ENCODE measurements at regions not wholly inside any gene's neighbourhood (a gene's known extent, or its start where the extent isn't known, plus 50 kb on each side); places are given as distances from the start of the nearest gene placed in this dataset.

GRCh38 chr2:34030273-34030672, 431.2 kb upstream of the FAM98A start:
- H3K4me1 ChIP-seq (ENCODE audit: insufficient read depth, low read length), result no peaks in the 10 kb centered on the region
- H3K9ac ChIP-seq (ENCODE audit: low read depth, low read length), result no peak overlapping the region
- H3K27me3 ChIP-seq (ENCODE audit: insufficient read depth, low read length), result no peaks in the 10 kb centered on the region
- H3K27ac ChIP-seq (ENCODE audit: low read length), result no peak overlapping the region
- no peak overlapping the region for H3K4me3 ChIP-seq (ENCODE audit: low read length)
- no peaks in the 10 kb centered on the region for H3K36me3 ChIP-seq (ENCODE audit: insufficient read depth, low read depth, low read length)
- H3K9me3 ChIP-seq (ENCODE audit: insufficient read depth, low read depth, low read length), result no peaks in the 10 kb centered on the region; the same call in 1 of the 2 replicates

GRCh38 chr2:34029073-34029472, 430.0 kb upstream of the FAM98A start:
- no peak overlapping the region for H3K27ac ChIP-seq (ENCODE audit: low read length)
- no peak overlapping the region for H3K9ac ChIP-seq (ENCODE audit: low read depth, low read length)
- no peaks in the 10 kb centered on the region; the same call in 1 of the 2 replicates for H3K9me3 ChIP-seq (ENCODE audit: insufficient read depth, low read depth, low read length)
- no peaks in the 10 kb centered on the region for H3K27me3 ChIP-seq (ENCODE audit: insufficient read depth, low read length)
- no peaks in the 10 kb centered on the region for H3K4me1 ChIP-seq (ENCODE audit: insufficient read depth, low read length)
- H3K4me3 ChIP-seq (ENCODE audit: low read length), result no peak overlapping the region
- no peaks in the 10 kb centered on the region for H3K36me3 ChIP-seq (ENCODE audit: insufficient read depth, low read depth, low read length)

- H3K9me3 ChIP-seq (ENCODE audit: insufficient read depth, low read depth, low read length), result no peaks in the 10 kb centered on the region; the same call in 1 of the 2 replicates
- no peak overlapping the region for H3K27ac ChIP-seq (ENCODE audit: low read length)
- H3K9ac ChIP-seq (ENCODE audit: low read depth, low read length), result no peak overlapping the region
- no peaks in the 10 kb centered on the region for H3K27me3 ChIP-seq (ENCODE audit: insufficient read depth, low read length)
- no peaks in the 10 kb centered on the region for H3K4me1 ChIP-seq (ENCODE audit: insufficient read depth, low read length)
- H3K36me3 ChIP-seq (ENCODE audit: insufficient read depth, low read depth, low read length), result no peaks in the 10 kb centered on the region
- no peak overlapping the region for H3K4me3 ChIP-seq (ENCODE audit: low read length)
These were observed 426.1 kb upstream of the FAM98A start for GRCh38 chr2:34025196-34025595.

GRCh38 chr2:34012715-34013302, 413.7 kb upstream of the FAM98A start:
- no peak overlapping the region for H3K27ac ChIP-seq (ENCODE audit: low read length)
- H3K4me1 ChIP-seq (ENCODE audit: insufficient read depth, low read length), result no peaks in the 10 kb centered on the region
- no peak overlapping the region for H3K9ac ChIP-seq (ENCODE audit: low read depth, low read length)
- no peaks in the 10 kb centered on the region for H3K27me3 ChIP-seq (ENCODE audit: insufficient read depth, low read length)
- H3K9me3 ChIP-seq (ENCODE audit: insufficient read depth, low read depth, low read length), result peaks cover 8% of the 10 kb centered on the region; the same call in 1 of the 2 replicates
- H3K36me3 ChIP-seq (ENCODE audit: insufficient read depth, low read depth, low read length), result no peaks in the 10 kb centered on the region
- no peak overlapping the region for H3K4me3 ChIP-seq (ENCODE audit: low read length)

- Histone ChIP-seq H3K9me3 (ENCODE audit: insufficient read depth, low read depth, low read length) (peaks cover 8% of the 10 kb centered on the region; the same call in 1 of the 2 replicates), H3K27me3 (ENCODE audit: insufficient read depth, low read length) (no peaks in the 10 kb centered on the region), H3K4me3 (ENCODE audit: low read length) (no peak overlapping the region), H3K4me1 (ENCODE audit: insufficient read depth, low read length) (no peaks in the 10 kb centered on the region), H3K27ac (ENCODE audit: low read length) (no peak overlapping the region), H3K9ac (ENCODE audit: low read depth, low read length) (no peak overlapping the region), H3K36me3 (ENCODE audit: insufficient read depth, low read depth, low read length) (no peaks in the 10 kb centered on the region)
These were observed 412.6 kb upstream of the FAM98A start for GRCh38 chr2:34011684-34012083.

- H3K9me3 ChIP-seq (ENCODE audit: insufficient read depth, low read depth, low read length), result no peaks in the 10 kb centered on the region
- H3K27ac ChIP-seq (ENCODE audit: low read length), result no peak overlapping the region
- H3K36me3 ChIP-seq (ENCODE audit: insufficient read depth, low read depth, low read length), result no peaks in the 10 kb centered on the region
- H3K9ac ChIP-seq (ENCODE audit: low read depth, low read length), result no peak overlapping the region
- H3K4me1 ChIP-seq (ENCODE audit: insufficient read depth, low read length), result no peaks in the 10 kb centered on the region
- H3K27me3 ChIP-seq (ENCODE audit: insufficient read depth, low read length), result no peaks in the 10 kb centered on the region
- H3K4me3 ChIP-seq (ENCODE audit: low read length), result no peak overlapping the region
These were observed 406.8 kb upstream of the FAM98A start for GRCh38 chr2:34005901-34006300.

GRCh38 chr2:34004936-34005335, 405.8 kb upstream of the FAM98A start:
- Histone ChIP-seq H3K9ac (ENCODE audit: low read depth, low read length) (no peak overlapping the region), H3K4me1 (ENCODE audit: insufficient read depth, low read length) (no peaks in the 10 kb centered on the region), H3K27me3 (ENCODE audit: insufficient read depth, low read length) (no peaks in the 10 kb centered on the region), H3K9me3 (ENCODE audit: insufficient read depth, low read depth, low read length) (no peaks in the 10 kb centered on the region), H3K4me3 (ENCODE audit: low read length) (no peak overlapping the region), H3K27ac (ENCODE audit: low read length) (no peak overlapping the region), H3K36me3 (ENCODE audit: insufficient read depth, low read depth, low read length) (no peaks in the 10 kb centered on the region)

- H3K4me3 ChIP-seq (ENCODE audit: low read length), result no peak overlapping the region
- H3K36me3 ChIP-seq (ENCODE audit: insufficient read depth, low read depth, low read length), result no peaks in the 10 kb centered on the region
- H3K9me3 ChIP-seq (ENCODE audit: insufficient read depth, low read depth, low read length), result no peaks in the 10 kb centered on the region
- H3K4me1 ChIP-seq (ENCODE audit: insufficient read depth, low read length), result no peaks in the 10 kb centered on the region
- H3K27me3 ChIP-seq (ENCODE audit: insufficient read depth, low read length), result no peaks in the 10 kb centered on the region
- no peak overlapping the region for H3K27ac ChIP-seq (ENCODE audit: low read length)
- no peak overlapping the region for H3K9ac ChIP-seq (ENCODE audit: low read depth, low read length)
These were observed 404.7 kb upstream of the FAM98A start for GRCh38 chr2:34003795-34004194.

- H3K9ac ChIP-seq (ENCODE audit: low read depth, low read length), result no peak overlapping the region
- H3K4me1 ChIP-seq (ENCODE audit: insufficient read depth, low read length), result no peaks in the 10 kb centered on the region
- no peak overlapping the region for H3K27ac ChIP-seq (ENCODE audit: low read length)
- no peaks in the 10 kb centered on the region for H3K36me3 ChIP-seq (ENCODE audit: insufficient read depth, low read depth, low read length)
- no peak overlapping the region for H3K4me3 ChIP-seq (ENCODE audit: low read length)
- no peaks in the 10 kb centered on the region for H3K27me3 ChIP-seq (ENCODE audit: insufficient read depth, low read length)
- H3K9me3 ChIP-seq (ENCODE audit: insufficient read depth, low read depth, low read length), result 0 out of 2 replicates have a peak, but pooled peaks cover 4% of the 10 kb centered on the region
These were observed 402.5 kb upstream of the FAM98A start for GRCh38 chr2:34001557-34001956.

- Histone ChIP-seq H3K4me3 (ENCODE audit: low read length) (no peak overlapping the region), H3K9me3 (ENCODE audit: insufficient read depth, low read depth, low read length) (no peaks in the 10 kb centered on the region; the same call in 1 of the 2 replicates), H3K9ac (ENCODE audit: low read depth, low read length) (no peak overlapping the region)
These were observed 385.0 kb upstream of the FAM98A start for GRCh38 chr2:33984131-33984530.

GRCh38 chr2:33978471-33978870, 379.4 kb upstream of the FAM98A start:
- H3K27me3 ChIP-seq (ENCODE audit: insufficient read depth, low read length), result no peaks in the 10 kb centered on the region
- no peaks in the 10 kb centered on the region for H3K4me1 ChIP-seq (ENCODE audit: insufficient read depth, low read length)
- no peaks in the 10 kb centered on the region for H3K36me3 ChIP-seq (ENCODE audit: insufficient read depth, low read depth, low read length)

More at GRCh38 chr2:33984131-33984530, 385.0 kb upstream of the FAM98A start:
- no peaks in the 10 kb centered on the region for H3K27me3 ChIP-seq (ENCODE audit: insufficient read depth, low read length)
- H3K4me1 ChIP-seq (ENCODE audit: insufficient read depth, low read length), result no peaks in the 10 kb centered on the region
- H3K36me3 ChIP-seq (ENCODE audit: insufficient read depth, low read depth, low read length), result no peaks in the 10 kb centered on the region
- no peak overlapping the region for H3K27ac ChIP-seq (ENCODE audit: low read length)

GRCh38 chr2:33975498-33975897, 376.4 kb upstream of the FAM98A start:
- Histone ChIP-seq H3K9ac (ENCODE audit: low read depth, low read length) (no peak overlapping the region), H3K9me3 (ENCODE audit: insufficient read depth, low read depth, low read length) (no peaks in the 10 kb centered on the region), H3K27me3 (ENCODE audit: insufficient read depth, low read length) (no peaks in the 10 kb centered on the region), H3K4me1 (ENCODE audit: insufficient read depth, low read length) (no peaks in the 10 kb centered on the region), H3K36me3 (ENCODE audit: insufficient read depth, low read depth, low read length) (no peaks in the 10 kb centered on the region), H3K27ac (ENCODE audit: low read length) (no peak overlapping the region), H3K4me3 (ENCODE audit: low read length) (no peak overlapping the region)

More at GRCh38 chr2:33978471-33978870, 379.4 kb upstream of the FAM98A start:
- H3K4me3 ChIP-seq (ENCODE audit: low read length), result no peak overlapping the region
- H3K9me3 ChIP-seq (ENCODE audit: insufficient read depth, low read depth, low read length), result no peaks in the 10 kb centered on the region
- H3K9ac ChIP-seq (ENCODE audit: low read depth, low read length), result no peak overlapping the region
- no peak overlapping the region for H3K27ac ChIP-seq (ENCODE audit: low read length)

All from iPS-20b (cell line).